Liver (tissue), 7 donors: ENCODE measurements at regions not wholly inside any gene's neighbourhood (a gene's known extent, or its start where the extent isn't known, plus 50 kb on each side); places are given as distances from the start of the nearest gene placed in this dataset.

Experiments used
- DNase-seq: peaks from one replicate; pipeline ENCODE4 v3.0.0-alpha.2; 2017; ENCODE audit warnings: low spot score
- H3K27ac ChIP-seq, 2 donors: one replicate each; pipeline ENCODE4 v1.7.0; 2013; ENCODE audit warnings: inconsistent platforms in 2 of 2, low read length in 2 of 2, control low read depth in 1 of 2, low read depth in 1 of 2, mild to moderate bottlenecking in 1 of 2
- H3K27me3 ChIP-seq, 4 donors: one replicate each; pipeline versions ENCODE4 v1.6.1 to v1.7.0; 2013; ENCODE audit warnings: low read length in 3 of 4, inconsistent platforms in 1 of 4, mild to moderate bottlenecking in 1 of 4, moderate library complexity in 1 of 4; ENCODE audit not compliant: control insufficient read depth in 4 of 4, insufficient read depth in 4 of 4
- H3K36me3 ChIP-seq, 4 donors: one replicate each; pipeline versions ENCODE4 v1.6.1 to v1.7.0; 2013; ENCODE audit warnings: low read length in 3 of 4, mild to moderate bottlenecking in 3 of 4, low read depth in 1 of 4, moderate library complexity in 1 of 4; ENCODE audit not compliant: control insufficient read depth in 4 of 4, insufficient read depth in 3 of 4
- H3K4me1 ChIP-seq, 4 donors: one replicate each; pipeline versions ENCODE4 v1.6.1 to v1.7.0; 2013; ENCODE audit warnings: low read length in 3 of 4, mild to moderate bottlenecking in 3 of 4, moderate library complexity in 1 of 4; ENCODE audit not compliant: control insufficient read depth in 4 of 4, insufficient read depth in 4 of 4
- H3K4me3 ChIP-seq, 3 donors: one replicate each; pipeline versions ENCODE4 v1.6.1 to v1.7.0; 2013; ENCODE audit warnings: low read length in 3 of 3, control low read depth in 1 of 3, low read depth in 1 of 3, mild to moderate bottlenecking in 1 of 3
- H3K9ac ChIP-seq, 2 donors: one replicate each; pipeline ENCODE4 v1.7.0; 2013; ENCODE audit warnings: low read length in 2 of 2, mild to moderate bottlenecking in 2 of 2, moderate library complexity in 2 of 2, control low read depth in 1 of 2, low read depth in 1 of 2
- H3K9me3 ChIP-seq, 4 donors: one replicate each; pipeline versions ENCODE4 v1.6.1 to v1.7.0; 2013; ENCODE audit warnings: low read length in 3 of 4; ENCODE audit not compliant: control insufficient read depth in 4 of 4
- FOXA2 ChIP-seq: IDR thresholded peaks from 2 replicates; pipeline ENCODE4 v1.6.1; 2016; ENCODE audit warnings: antibody characterized with exemption
- GABPA ChIP-seq, 2 donors: IDR thresholded peaks in 1 of 2; conservative IDR thresholded peaks in 1 of 2; 2 replicates each; pipeline ENCODE4 v1.6.1; 2016; ENCODE audit warnings: antibody characterized with exemption in 2 of 2, mild to moderate bottlenecking in 1 of 2, moderate library complexity in 1 of 2
- HNF4A ChIP-seq, 2 donors: conservative IDR thresholded peaks; 2 replicates each; pipeline ENCODE4 v1.6.1; 2016; ENCODE audit warnings: antibody characterized with exemption in 2 of 2, mild to moderate bottlenecking in 2 of 2
- HNF4G ChIP-seq: IDR thresholded peaks from 2 replicates; pipeline ENCODE4 v1.6.1; 2016; ENCODE audit warnings: antibody characterized with exemption
- JUND ChIP-seq, 2 donors: IDR thresholded peaks; 2 replicates each; pipeline ENCODE4 v1.6.1; 2016; ENCODE audit warnings: antibody characterized with exemption in 2 of 2
- NR2F2 ChIP-seq: IDR thresholded peaks from 2 replicates; pipeline ENCODE4 v1.6.1; 2016; ENCODE audit warnings: antibody characterized with exemption
- RAD21 ChIP-seq, 2 donors: IDR thresholded peaks; 2 replicates each; pipeline ENCODE4 v1.6.1; 2016; ENCODE audit warnings: antibody characterized with exemption in 2 of 2, mild to moderate bottlenecking in 2 of 2
- RXRA ChIP-seq, 2 donors: IDR thresholded peaks; 2 replicates each; pipeline ENCODE4 v1.6.1; 2017 to 2018; ENCODE audit warnings: antibody characterized with exemption in 2 of 2, mild to moderate bottlenecking in 1 of 2
- TAF1 ChIP-seq: conservative IDR thresholded peaks from 2 replicates; pipeline ENCODE4 v1.6.1; 2016; ENCODE audit warnings: antibody characterized with exemption, mild to moderate bottlenecking
- YY1 ChIP-seq: IDR thresholded peaks from 2 replicates; pipeline ENCODE4 v1.6.1; 2016; ENCODE audit warnings: antibody characterized with exemption, mild to moderate bottlenecking
- WGBS: extraction: QIAGEN DNeasy Blood & Tissue Kit; methylation state at CpG from one replicate; pipeline ENCODE4 v1.1.7; 2013; 5-methylcytosine and 5-hydroxymethylcytosine counted together
- TF ChIP-seq, protein P1 (sequence below): IDR thresholded peaks from 2 replicates; pipeline ENCODE4 v1.6.1; 2016; ENCODE audit warnings: antibody characterized with exemption, mild to moderate bottlenecking
- TF ChIP-seq, protein P2 (sequence below): IDR thresholded peaks from 2 replicates; pipeline ENCODE4 v1.6.1; 2016; ENCODE audit warnings: antibody characterized with exemption
- donor health status: healthy.
- donor health status: healthy.
- donor health status: healthy.
- donor health status: healthy.

DNA sequence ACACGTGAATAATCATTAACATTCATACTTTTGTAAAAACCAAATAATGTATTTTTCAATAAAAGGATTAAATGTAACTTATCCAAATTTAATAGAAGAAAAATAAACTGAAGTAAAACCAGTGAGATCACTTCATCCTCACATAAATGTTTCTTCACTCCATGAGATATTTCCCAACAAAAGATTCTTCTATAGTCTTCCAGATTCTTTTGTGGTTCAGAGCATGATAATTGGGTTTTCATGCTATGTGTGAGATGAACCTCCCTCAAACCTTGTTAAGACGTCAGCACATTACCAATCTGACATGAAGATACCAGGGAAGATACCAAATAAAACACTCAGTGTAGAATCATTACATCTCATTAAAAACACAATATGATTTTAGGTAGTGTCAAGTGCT lies 62.9 kb upstream of the OXGR1 start:
- WGBS = 62% methylated on average over 2 of the region's 2 CpGs
- no peak overlapping the region for H3K27ac ChIP-seq
- H3K4me3 ChIP-seq = no peak overlapping the region
- H3K9ac ChIP-seq = no peak overlapping the region
- H3K27me3 ChIP-seq = peaks cover 0 to 3% (median under 1%) of the 10 kb centered on the region in 4 donors
- no peak for DNase-seq
- no peaks in the 10 kb centered on the region for H3K4me1 ChIP-seq
- H3K36me3 ChIP-seq = no peaks in the 10 kb centered on the region
- TF ChIP-seq, protein P1, sequence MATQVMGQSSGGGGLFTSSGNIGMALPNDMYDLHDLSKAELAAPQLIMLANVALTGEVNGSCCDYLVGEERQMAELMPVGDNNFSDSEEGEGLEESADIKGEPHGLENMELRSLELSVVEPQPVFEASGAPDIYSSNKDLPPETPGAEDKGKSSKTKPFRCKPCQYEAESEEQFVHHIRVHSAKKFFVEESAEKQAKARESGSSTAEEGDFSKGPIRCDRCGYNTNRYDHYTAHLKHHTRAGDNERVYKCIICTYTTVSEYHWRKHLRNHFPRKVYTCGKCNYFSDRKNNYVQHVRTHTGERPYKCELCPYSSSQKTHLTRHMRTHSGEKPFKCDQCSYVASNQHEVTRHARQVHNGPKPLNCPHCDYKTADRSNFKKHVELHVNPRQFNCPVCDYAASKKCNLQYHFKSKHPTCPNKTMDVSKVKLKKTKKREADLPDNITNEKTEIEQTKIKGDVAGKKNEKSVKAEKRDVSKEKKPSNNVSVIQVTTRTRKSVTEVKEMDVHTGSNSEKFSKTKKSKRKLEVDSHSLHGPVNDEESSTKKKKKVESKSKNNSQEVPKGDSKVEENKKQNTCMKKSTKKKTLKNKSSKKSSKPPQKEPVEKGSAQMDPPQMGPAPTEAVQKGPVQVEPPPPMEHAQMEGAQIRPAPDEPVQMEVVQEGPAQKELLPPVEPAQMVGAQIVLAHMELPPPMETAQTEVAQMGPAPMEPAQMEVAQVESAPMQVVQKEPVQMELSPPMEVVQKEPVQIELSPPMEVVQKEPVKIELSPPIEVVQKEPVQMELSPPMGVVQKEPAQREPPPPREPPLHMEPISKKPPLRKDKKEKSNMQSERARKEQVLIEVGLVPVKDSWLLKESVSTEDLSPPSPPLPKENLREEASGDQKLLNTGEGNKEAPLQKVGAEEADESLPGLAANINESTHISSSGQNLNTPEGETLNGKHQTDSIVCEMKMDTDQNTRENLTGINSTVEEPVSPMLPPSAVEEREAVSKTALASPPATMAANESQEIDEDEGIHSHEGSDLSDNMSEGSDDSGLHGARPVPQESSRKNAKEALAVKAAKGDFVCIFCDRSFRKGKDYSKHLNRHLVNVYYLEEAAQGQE = no peak
- TF ChIP-seq RAD21 (IDR thresholded peaks at IDR 0.05) (no peak), TAF1 (no peak), FOXA2 (no peak), HNF4G (no peak)
- TF ChIP-seq, protein P2, sequence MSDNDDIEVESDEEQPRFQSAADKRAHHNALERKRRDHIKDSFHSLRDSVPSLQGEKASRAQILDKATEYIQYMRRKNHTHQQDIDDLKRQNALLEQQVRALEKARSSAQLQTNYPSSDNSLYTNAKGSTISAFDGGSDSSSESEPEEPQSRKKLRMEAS = no peak
- H3K9me3 ChIP-seq = peaks cover 0 to 2% (median 0%) of the 10 kb centered on the region in 4 donors

DNA sequence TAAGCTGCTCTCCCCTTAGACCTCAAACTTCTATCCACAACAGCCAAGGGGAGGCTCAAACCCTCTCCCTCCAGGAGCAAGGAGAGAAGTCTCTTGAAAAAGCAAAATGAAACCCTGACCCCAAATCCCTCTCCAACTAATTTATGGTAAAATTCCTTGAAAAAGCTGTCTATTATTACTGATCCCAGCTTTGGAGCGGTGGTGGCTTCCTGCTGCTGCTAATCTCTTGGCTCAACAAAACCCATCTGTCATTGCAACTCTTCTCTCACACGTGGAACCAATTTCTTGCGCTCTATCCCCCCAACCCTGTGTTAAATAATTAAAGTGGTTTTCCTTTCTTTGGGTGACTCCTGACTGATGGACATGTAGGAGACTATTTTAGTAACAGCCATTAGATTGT lies 64.1 kb upstream of the OXGR1 start:
- peaks cover 0 to 2% (median 0%) of the 10 kb centered on the region in 4 donors for H3K9me3 ChIP-seq
- H3K9ac ChIP-seq = no peak overlapping the region
- H3K36me3 ChIP-seq = no peaks in the 10 kb centered on the region
- no peaks in the 10 kb centered on the region for H3K4me1 ChIP-seq
- no peak for DNase-seq
- peaks cover 0 to 6% (median 1%) of the 10 kb centered on the region in 4 donors for H3K27me3 ChIP-seq
- TF ChIP-seq JUND (IDR thresholded peaks at IDR 0.05) (no peak), GABPA (IDR thresholded peaks at IDR 0.05 in 1 of 2, conservative IDR thresholded peaks at IDR 0.05 in 1 of 2) (no peak), NR2F2 (no peak), RAD21 (IDR thresholded peaks at IDR 0.05) (no peak), TAF1 (no peak), FOXA2 (no peak), HNF4A (conservative IDR thresholded peaks at IDR 0.05) (no peak), RXRA (IDR thresholded peaks at IDR 0.05) (no peak), YY1 (no peak)
- TF ChIP-seq, protein P1 = no peak
- TF ChIP-seq, protein P2 = no peak
- 50% methylated on average over 3 of the region's 3 CpGs for WGBS
- no peak overlapping the region for H3K4me3 ChIP-seq
- H3K27ac ChIP-seq = no peak overlapping the region
